ENCODE measurements at regions not wholly inside any gene's neighbourhood (a gene's known extent, or its start where the extent isn't known, plus 50 kb on each side); places are given as distances from the start of the nearest gene placed in this dataset.
"Not testable (repeated sequence)": the region's sequence is repeated elsewhere in the genome, so short reads cannot be mapped to it uniquely, and the experiment has no call there.

- H3K27ac Mint-ChIP-seq; H3K4me1 Mint-ChIP-seq; CTCF ChIA-PET (ENCODE audit: partially characterized antibody): not testable (repeated sequence)
Observed at GRCh38 chr11:49561240-49561880, 353.0 kb upstream of the FOLH1 start.

GRCh38 chr11:49562262-49562661, 353.9 kb upstream of the FOLH1 start:
- H3K27ac Mint-ChIP-seq; intact Hi-C loops (cut with micrococcal nuclease); H3K27ac ChIP-seq (ENCODE audit: low read depth, low read length); DNase-seq; H3K27me3 Mint-ChIP-seq; H3K9me3 ChIP-seq (ENCODE audit: control insufficient read depth in 1 of 2, low read length in 2 of 2); H3K36me3 Mint-ChIP-seq; H3K4me3 ChIP-seq (ENCODE audit: low read length in 2 of 2); H3K27me3 ChIP-seq (ENCODE audit: insufficient read depth, low read length); POLR2A ChIA-PET (ENCODE audit: partially characterized antibody); CTCF ChIA-PET (ENCODE audit: partially characterized antibody); H3K4me1 ChIP-seq (ENCODE audit: insufficient read depth, low read length); H3K36me3 ChIP-seq (ENCODE audit: insufficient read depth, low read length); H3K4me1 Mint-ChIP-seq: not testable (repeated sequence)
- peak overlapping the region in 1 of 8 donors; percentile 37 for H3K4me3 Mint-ChIP-seq
- H3K9me3 Mint-ChIP-seq = peaks cover 0 to 11% (median 6%) of the 10 kb centered on the region in 8 donors

More at GRCh38 chr11:49561240-49561880, 353.0 kb upstream of the FOLH1 start:
- H3K4me1 ChIP-seq (ENCODE audit: insufficient read depth, low read length); H3K4me3 Mint-ChIP-seq; H3K9me3 ChIP-seq (ENCODE audit: control insufficient read depth in 1 of 2, low read length in 2 of 2); H3K36me3 Mint-ChIP-seq; POLR2A ChIA-PET (ENCODE audit: partially characterized antibody); H3K27me3 ChIP-seq (ENCODE audit: insufficient read depth, low read length); H3K4me3 ChIP-seq (ENCODE audit: low read length in 2 of 2); H3K36me3 ChIP-seq (ENCODE audit: insufficient read depth, low read length); DNase-seq; intact Hi-C loops (cut with micrococcal nuclease); H3K27me3 Mint-ChIP-seq; H3K27ac ChIP-seq (ENCODE audit: low read depth, low read length): not testable (repeated sequence)
- peaks cover 0 to 11% (median 7%) of the 10 kb centered on the region in 8 donors for H3K9me3 Mint-ChIP-seq

- H3K4me3 ChIP-seq (ENCODE audit: low read length in 2 of 2); H3K27ac Mint-ChIP-seq; intact Hi-C loops (cut with micrococcal nuclease); H3K4me1 Mint-ChIP-seq; H3K4me1 ChIP-seq (ENCODE audit: insufficient read depth, low read length); CTCF ChIA-PET (ENCODE audit: partially characterized antibody); H3K4me3 Mint-ChIP-seq; H3K36me3 ChIP-seq (ENCODE audit: insufficient read depth, low read length); H3K36me3 Mint-ChIP-seq; H3K9me3 ChIP-seq (ENCODE audit: control insufficient read depth in 1 of 2, low read length in 2 of 2); H3K27me3 Mint-ChIP-seq; DNase-seq; H3K27me3 ChIP-seq (ENCODE audit: insufficient read depth, low read length); H3K27ac ChIP-seq (ENCODE audit: low read depth, low read length); POLR2A ChIA-PET (ENCODE audit: partially characterized antibody): not testable (repeated sequence)
- peaks cover 0 to 10% (median 2%) of the 10 kb centered on the region in 8 donors for H3K9me3 Mint-ChIP-seq
Observed at GRCh38 chr11:49579492-49579891, 371.1 kb upstream of the FOLH1 start.

GRCh38 chr11:49585495-49585894, 366.7 kb upstream of the OR4C13 start:
- H3K36me3 ChIP-seq (ENCODE audit: insufficient read depth, low read length); DNase-seq; H3K9me3 Mint-ChIP-seq; H3K27me3 Mint-ChIP-seq; CTCF ChIA-PET (ENCODE audit: partially characterized antibody); H3K4me3 ChIP-seq (ENCODE audit: low read length in 2 of 2); H3K27ac Mint-ChIP-seq; H3K27me3 ChIP-seq (ENCODE audit: insufficient read depth, low read length); H3K36me3 Mint-ChIP-seq; H3K4me1 ChIP-seq (ENCODE audit: insufficient read depth, low read length); intact Hi-C loops (cut with micrococcal nuclease); H3K4me1 Mint-ChIP-seq; POLR2A ChIA-PET (ENCODE audit: partially characterized antibody); H3K9me3 ChIP-seq (ENCODE audit: control insufficient read depth in 1 of 2, low read length in 2 of 2); H3K4me3 Mint-ChIP-seq; H3K27ac ChIP-seq (ENCODE audit: low read depth, low read length): not testable (repeated sequence)

- CTCF ChIA-PET (ENCODE audit: partially characterized antibody); H3K27me3 Mint-ChIP-seq; H3K4me3 Mint-ChIP-seq; H3K36me3 ChIP-seq (ENCODE audit: insufficient read depth, low read length); POLR2A ChIA-PET (ENCODE audit: partially characterized antibody); H3K27me3 ChIP-seq (ENCODE audit: insufficient read depth, low read length); DNase-seq; H3K4me1 ChIP-seq (ENCODE audit: insufficient read depth, low read length); H3K27ac ChIP-seq (ENCODE audit: low read depth, low read length); H3K27ac Mint-ChIP-seq; H3K4me1 Mint-ChIP-seq; H3K36me3 Mint-ChIP-seq; H3K9me3 ChIP-seq (ENCODE audit: control insufficient read depth in 1 of 2, low read length in 2 of 2); H3K9me3 Mint-ChIP-seq; intact Hi-C loops (cut with micrococcal nuclease); H3K4me3 ChIP-seq (ENCODE audit: low read length in 2 of 2): not testable (repeated sequence)
Observed at GRCh38 chr11:49608892-49609291, 343.3 kb upstream of the OR4C13 start.

- CTCF ChIA-PET (ENCODE audit: partially characterized antibody); H3K27ac ChIP-seq (ENCODE audit: low read depth, low read length); H3K27me3 ChIP-seq (ENCODE audit: insufficient read depth, low read length); H3K27me3 Mint-ChIP-seq; H3K9me3 ChIP-seq (ENCODE audit: control insufficient read depth in 1 of 2, low read length in 2 of 2); H3K4me3 Mint-ChIP-seq; H3K27ac Mint-ChIP-seq; H3K36me3 ChIP-seq (ENCODE audit: insufficient read depth, low read length); POLR2A ChIA-PET (ENCODE audit: partially characterized antibody); DNase-seq; H3K4me3 ChIP-seq (ENCODE audit: low read length in 2 of 2); intact Hi-C loops (cut with micrococcal nuclease); H3K4me1 Mint-ChIP-seq; H3K4me1 ChIP-seq (ENCODE audit: insufficient read depth, low read length); H3K36me3 Mint-ChIP-seq: not testable (repeated sequence)
- H3K9me3 Mint-ChIP-seq = peaks cover 0 to 11% (median 3%) of the 10 kb centered on the region in 8 donors
Observed at GRCh38 chr11:49623872-49624271, 328.3 kb upstream of the OR4C13 start.

GRCh38 chr11:49670705-49671104, 281.5 kb upstream of the OR4C13 start:
- H3K27ac ChIP-seq (ENCODE audit: low read depth, low read length); CTCF ChIA-PET (ENCODE audit: partially characterized antibody); H3K4me3 Mint-ChIP-seq; H3K27me3 ChIP-seq (ENCODE audit: insufficient read depth, low read length); H3K4me1 Mint-ChIP-seq; H3K4me3 ChIP-seq (ENCODE audit: low read length in 2 of 2); H3K36me3 ChIP-seq (ENCODE audit: insufficient read depth, low read length); H3K36me3 Mint-ChIP-seq; POLR2A ChIA-PET (ENCODE audit: partially characterized antibody); H3K27me3 Mint-ChIP-seq; H3K4me1 ChIP-seq (ENCODE audit: insufficient read depth, low read length); intact Hi-C loops (cut with micrococcal nuclease); H3K9me3 ChIP-seq (ENCODE audit: control insufficient read depth in 1 of 2, low read length in 2 of 2); H3K27ac Mint-ChIP-seq; H3K9me3 Mint-ChIP-seq: not testable (repeated sequence)
- peak in 1 of 5 donors; percentile 10 for DNase-seq

GRCh38 chr11:49702121-49702520, 250.1 kb upstream of the OR4C13 start:
- H3K4me3 ChIP-seq (ENCODE audit: low read length in 2 of 2); H3K36me3 Mint-ChIP-seq; H3K9me3 ChIP-seq (ENCODE audit: control insufficient read depth in 1 of 2, low read length in 2 of 2); H3K27me3 Mint-ChIP-seq; H3K4me1 ChIP-seq (ENCODE audit: insufficient read depth, low read length); H3K27me3 ChIP-seq (ENCODE audit: insufficient read depth, low read length); POLR2A ChIA-PET (ENCODE audit: partially characterized antibody); H3K4me1 Mint-ChIP-seq; intact Hi-C loops (cut with micrococcal nuclease); H3K27ac ChIP-seq (ENCODE audit: low read depth, low read length); DNase-seq; H3K4me3 Mint-ChIP-seq; H3K36me3 ChIP-seq (ENCODE audit: insufficient read depth, low read length); H3K27ac Mint-ChIP-seq; CTCF ChIA-PET (ENCODE audit: partially characterized antibody): not testable (repeated sequence)
- peaks cover 3 to 16% (median 7%) of the 10 kb centered on the region in 8 donors for H3K9me3 Mint-ChIP-seq

All from CD4-positive, alpha-beta memory T cell (primary cell).